H9 (cell line): ENCODE measurements at regions not wholly inside any gene's neighbourhood (a gene's known extent, or its start where the extent isn't known, plus 50 kb on each side); places are given as distances from the start of the nearest gene placed in this dataset.

Experiments
- DNase-seq: peaks from one replicate; pipeline ENCODE4 v3.0.0-alpha.2; 2017
- H2AFZ ChIP-seq: one replicate; pipeline ENCODE4 v1.6.1; 2013; ENCODE audit warnings: mild to moderate bottlenecking, low read length, control low read depth, moderate library complexity
- H2AK5ac ChIP-seq: 2 replicates; pipeline ENCODE4 v1.6.1; 2013; ENCODE audit warnings: low read length, control low read depth, mixed read lengths; ENCODE audit not compliant: insufficient read length
- H2BK120ac ChIP-seq: one replicate; pipeline ENCODE4 v1.6.1; 2013; ENCODE audit warnings: low read depth, mild to moderate bottlenecking, low read length, control low read depth, inconsistent platforms; ENCODE audit not compliant: poor library complexity, severe bottlenecking
- H2BK12ac ChIP-seq: 2 replicates; pipeline ENCODE4 v1.6.1; 2013; ENCODE audit warnings: low read length, control low read depth, mixed read lengths, low read depth; ENCODE audit not compliant: insufficient read length
- H2BK15ac ChIP-seq: 2 replicates; pipeline ENCODE4 v1.6.1; 2013; ENCODE audit warnings: low read depth, low read length, control low read depth
- H2BK20ac ChIP-seq: one replicate; pipeline ENCODE4 v1.6.1; 2013; ENCODE audit warnings: low read depth, mild to moderate bottlenecking, low read length, control low read depth, inconsistent platforms; ENCODE audit not compliant: poor library complexity, severe bottlenecking
- H2BK5ac ChIP-seq: 2 replicates; pipeline ENCODE4 v1.6.1; 2013; ENCODE audit warnings: low read length, control low read depth, mixed read lengths; ENCODE audit not compliant: insufficient read length
- H3K14ac ChIP-seq: 2 replicates; pipeline ENCODE4 v1.6.1; 2013; ENCODE audit warnings: low read length, control low read depth; ENCODE audit not compliant: insufficient read depth
- H3K18ac ChIP-seq: 2 replicates; pipeline ENCODE4 v1.6.1; 2013; ENCODE audit warnings: low read depth, mild to moderate bottlenecking, mixed read lengths, low read length, control low read depth; ENCODE audit not compliant: insufficient read length
- H3K23ac ChIP-seq: 2 replicates; pipeline ENCODE4 v1.6.1; 2013; ENCODE audit warnings: low read length, control low read depth, mixed read lengths, low read depth; ENCODE audit not compliant: insufficient read length
- H3K23me2 ChIP-seq: 2 replicates; pipeline ENCODE4 v1.6.1; 2013; ENCODE audit warnings: low read depth, mild to moderate bottlenecking, mixed read lengths, low read length, control low read depth; ENCODE audit not compliant: insufficient read length, poor library complexity, severe bottlenecking
- H3K27ac ChIP-seq: 2 replicates; pipeline ENCODE4 v1.5.1; 2013; ENCODE audit warnings: low read length, control low read depth, mixed read lengths, low read depth; ENCODE audit not compliant: insufficient read length
- H3K27me3 ChIP-seq: 2 replicates; pipeline ENCODE4 v1.6.1; 2013; ENCODE audit warnings: low read length, control low read depth, inconsistent platforms; ENCODE audit not compliant: insufficient read depth
- H3K4ac ChIP-seq: 2 replicates; pipeline ENCODE4 v1.6.1; 2013; ENCODE audit warnings: low read depth, mild to moderate bottlenecking, control low read depth, inconsistent platforms, low read length, moderate library complexity
- H3K4me1 ChIP-seq: 2 replicates; pipeline ENCODE4 v1.6.1; 2013; ENCODE audit warnings: low read length, control low read depth, inconsistent platforms; ENCODE audit not compliant: insufficient read depth
- H3K4me2 ChIP-seq: 2 replicates; pipeline ENCODE4 v1.6.1; 2013; ENCODE audit warnings: low read length, control low read depth, mixed read lengths; ENCODE audit not compliant: insufficient read length, insufficient read depth
- H3K56ac ChIP-seq: 2 replicates; pipeline ENCODE4 v1.6.1; 2013; ENCODE audit warnings: low read depth, mild to moderate bottlenecking, mixed read lengths, low read length, control low read depth; ENCODE audit not compliant: insufficient read length
- H3K79me1 ChIP-seq: 2 replicates; pipeline ENCODE4 v1.6.1; 2013; ENCODE audit warnings: low read depth, mild to moderate bottlenecking, moderate library complexity, low read length, control low read depth, inconsistent platforms; ENCODE audit not compliant: insufficient read depth, poor library complexity, severe bottlenecking
- H3K79me2 ChIP-seq: 2 replicates; pipeline ENCODE4 v1.6.1; 2013; ENCODE audit warnings: low read length, control low read depth, inconsistent platforms; ENCODE audit not compliant: insufficient read depth
- H3K9ac ChIP-seq: 2 replicates; pipeline ENCODE4 v1.6.1; 2013; ENCODE audit warnings: low read length, control low read depth, mixed read lengths; ENCODE audit not compliant: insufficient read length; ENCODE audit errors: extremely low read depth
- H3K9me3 ChIP-seq: one replicate; pipeline ENCODE4 v1.6.1; 2013; ENCODE audit warnings: low read depth, low read length, inconsistent platforms; ENCODE audit not compliant: control insufficient read depth
- H3T11ph ChIP-seq: one replicate; pipeline ENCODE4 v1.6.1; 2013; ENCODE audit warnings: mild to moderate bottlenecking, low read length, control low read depth, inconsistent platforms
- H4K20me1 ChIP-seq: one replicate; pipeline ENCODE4 v1.6.1; 2013; ENCODE audit not compliant: control insufficient read depth, insufficient read length, insufficient read depth
- H4K5ac ChIP-seq: 2 replicates; pipeline ENCODE4 v1.6.1; 2013; ENCODE audit warnings: low read depth, mild to moderate bottlenecking, mixed read lengths, low read length, control low read depth; ENCODE audit not compliant: insufficient read length
- H4K8ac ChIP-seq: replicated peaks from 2 replicates; pipeline ENCODE4 v1.6.1; 2013; ENCODE audit warnings: low read length, control low read depth, mixed read lengths, low read depth; ENCODE audit not compliant: insufficient read length
- H4K91ac ChIP-seq: 2 replicates; pipeline ENCODE4 v1.6.1; 2013; ENCODE audit warnings: low read depth, mild to moderate bottlenecking, moderate library complexity, mixed read lengths, low read length, control low read depth; ENCODE audit not compliant: insufficient read length
- H3K27ac Mint-ChIP-seq, 3 experiments: 2 replicates in 2 of 3; 3 replicates in 1 of 3; pipeline ENCODE4 v1.8.0; 2020 to 2021; ENCODE audit warnings: mixed read lengths in 3 of 3, mild to moderate bottlenecking in 1 of 3, moderate library complexity in 1 of 3
- H3K27me3 Mint-ChIP-seq: 2 replicates; pipeline ENCODE4 v1.8.0; 2021; ENCODE audit warnings: low read depth, mild to moderate bottlenecking, moderate library complexity, mixed read lengths
- H3K36me3 Mint-ChIP-seq, 3 experiments: 2 replicates in 2 of 3; 3 replicates in 1 of 3; pipeline ENCODE4 v1.8.0; 2020 to 2021; ENCODE audit warnings: low read depth in 3 of 3, mixed read lengths in 3 of 3; ENCODE audit not compliant: insufficient read depth in 1 of 3
- H3K4me1 Mint-ChIP-seq, 2 experiments: 2 replicates each; pipeline ENCODE4 v1.8.0; 2020; ENCODE audit warnings: mixed read lengths in 2 of 2
- H3K4me3 Mint-ChIP-seq, 2 experiments: 2 replicates in 1 of 2; 3 replicates in 1 of 2; pipeline ENCODE4 v1.8.0; 2020 to 2021; ENCODE audit warnings: mild to moderate bottlenecking in 2 of 2, mixed read lengths in 2 of 2, moderate library complexity in 1 of 2
- H3K9me3 Mint-ChIP-seq, 2 experiments: 2 replicates in 1 of 2; 3 replicates in 1 of 2; pipeline ENCODE4 v1.8.0; 2020; ENCODE audit warnings: mild to moderate bottlenecking in 2 of 2, mixed read lengths in 2 of 2, moderate library complexity in 1 of 2
- WGBS: extraction: QIAGEN DNeasy Blood & Tissue Kit; methylation state at CpG from one replicate; pipeline ENCODE4 v1.1.7; 2013; ENCODE audit warnings: missing lambda C conversion rate, low lambda C conversion rate, mixed read lengths; ENCODE audit not compliant: insufficient read length; ENCODE audit errors: extremely low coverage; 5-methylcytosine and 5-hydroxymethylcytosine counted together
- TF ChIP-seq, protein P1 (sequence below): fragments of 200-600 bp; sonication (generic); conservative IDR thresholded peaks from 3 replicates; pipeline ENCODE4 v1.8.0; 2021; ENCODE audit warnings: antibody characterized with exemption, mild to moderate bottlenecking

DNA sequence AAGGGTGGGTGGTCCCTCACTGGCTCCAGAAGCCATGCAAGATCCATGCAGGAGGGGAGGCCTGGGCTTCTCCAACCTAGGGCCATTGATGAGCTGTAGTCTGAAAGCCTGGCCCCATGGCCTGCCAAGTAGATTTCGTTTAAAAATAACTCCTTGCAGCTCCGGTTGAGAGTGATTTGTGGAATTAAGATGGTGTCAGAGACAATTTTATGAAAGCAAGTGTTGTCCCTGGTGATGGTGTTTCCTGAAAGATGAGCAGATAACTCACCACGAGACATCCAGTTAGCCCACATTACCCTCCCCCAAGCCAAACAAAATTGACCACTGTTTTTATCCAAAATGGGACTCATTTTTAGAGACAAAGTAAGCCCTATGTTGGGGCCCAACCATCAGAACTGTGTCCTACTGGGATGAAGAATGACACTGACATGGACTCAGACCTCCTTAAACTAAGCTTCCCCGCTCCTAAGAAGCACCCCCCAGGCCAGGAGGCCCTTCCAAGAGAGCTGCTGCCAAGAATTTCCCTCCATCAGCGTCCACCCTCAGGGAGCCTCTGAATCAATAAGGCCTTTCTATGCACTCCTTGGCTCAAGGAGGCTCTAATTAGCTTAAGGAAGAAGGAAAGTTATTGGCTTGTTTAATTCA, 174.2 kb upstream of the NCAM1 start:
- no peaks in the 10 kb centered on the region for H3K79me1 ChIP-seq
- no peaks in the 10 kb centered on the region for H3K27me3 ChIP-seq
- H3K14ac ChIP-seq = 0 out of 2 replicates have a peak overlapping the region, but pooled peaks have one; percentile 10
- no peak overlapping the region for H4K5ac ChIP-seq
- H3K4ac ChIP-seq = no peak overlapping the region
- no peak overlapping the region for H2AK5ac ChIP-seq
- H2AFZ ChIP-seq = no peak overlapping the region
- Mint-ChIP-seq H3K27me3 (no peaks in the 10 kb centered on the region), H3K4me1 (peaks cover 10 to 13% of the 10 kb centered on the region in 2 experiments), H3K4me3 (no peak overlapping the region), H3K36me3 (no peaks in the 10 kb centered on the region), H3K27ac (no peak overlapping the region), H3K9me3 (no peaks in the 10 kb centered on the region; a peak in 1 of 5 replicates)
- no peaks in the 10 kb centered on the region for H3K23me2 ChIP-seq
- H2BK20ac ChIP-seq = no peak overlapping the region
- no CpG with 5 or more reads among the region's 5 CpGs for WGBS
- no peak overlapping the region for H3K4me2 ChIP-seq
- no peak overlapping the region for H4K91ac ChIP-seq
- H3K9ac ChIP-seq = no peak overlapping the region
- no peak overlapping the region for H2BK120ac ChIP-seq
- H3T11ph ChIP-seq = no peak overlapping the region
- H3K18ac ChIP-seq = no peak overlapping the region
- H3K27ac ChIP-seq = no peak overlapping the region
- no peaks in the 10 kb centered on the region for H3K9me3 ChIP-seq
- no peak overlapping the region for H3K23ac ChIP-seq
- H2BK12ac ChIP-seq = no peak overlapping the region
- H4K8ac ChIP-seq = no peak overlapping the region
- no peak overlapping the region for H2BK5ac ChIP-seq
- H3K79me2 ChIP-seq = no peaks in the 10 kb centered on the region
- H4K20me1 ChIP-seq = no peaks in the 10 kb centered on the region
- H3K4me1 ChIP-seq = 0 out of 2 replicates have a peak, but pooled peaks cover 2% of the 10 kb centered on the region
- DNase-seq = no peak
- H2BK15ac ChIP-seq = no peak overlapping the region
- no peak overlapping the region for H3K56ac ChIP-seq
- TF ChIP-seq, protein P1, sequence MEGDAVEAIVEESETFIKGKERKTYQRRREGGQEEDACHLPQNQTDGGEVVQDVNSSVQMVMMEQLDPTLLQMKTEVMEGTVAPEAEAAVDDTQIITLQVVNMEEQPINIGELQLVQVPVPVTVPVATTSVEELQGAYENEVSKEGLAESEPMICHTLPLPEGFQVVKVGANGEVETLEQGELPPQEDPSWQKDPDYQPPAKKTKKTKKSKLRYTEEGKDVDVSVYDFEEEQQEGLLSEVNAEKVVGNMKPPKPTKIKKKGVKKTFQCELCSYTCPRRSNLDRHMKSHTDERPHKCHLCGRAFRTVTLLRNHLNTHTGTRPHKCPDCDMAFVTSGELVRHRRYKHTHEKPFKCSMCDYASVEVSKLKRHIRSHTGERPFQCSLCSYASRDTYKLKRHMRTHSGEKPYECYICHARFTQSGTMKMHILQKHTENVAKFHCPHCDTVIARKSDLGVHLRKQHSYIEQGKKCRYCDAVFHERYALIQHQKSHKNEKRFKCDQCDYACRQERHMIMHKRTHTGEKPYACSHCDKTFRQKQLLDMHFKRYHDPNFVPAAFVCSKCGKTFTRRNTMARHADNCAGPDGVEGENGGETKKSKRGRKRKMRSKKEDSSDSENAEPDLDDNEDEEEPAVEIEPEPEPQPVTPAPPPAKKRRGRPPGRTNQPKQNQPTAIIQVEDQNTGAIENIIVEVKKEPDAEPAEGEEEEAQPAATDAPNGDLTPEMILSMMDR = no peak
